Epithelial cell of esophagus (primary cell): ENCODE measurements at regions not wholly inside any gene's neighbourhood (a gene's known extent, or its start where the extent isn't known, plus 50 kb on each side); places are given as distances from the start of the nearest gene placed in this dataset.

Source experiments
- DNase-seq: peaks from one replicate; pipeline ENCODE4 v3.0.0; 2010; ENCODE audit warnings: low read depth
- H3K4me3 ChIP-seq: 2 replicates; pipeline ENCODE4 v1.5.1; 2011; ENCODE audit warnings: mild to moderate bottlenecking, low read length, control low read depth
- TF ChIP-seq, protein P1 (sequence below): IDR thresholded peaks from 2 replicates; pipeline ENCODE4 v1.5.1; 2011; ENCODE audit warnings: low read depth, mild to moderate bottlenecking, low read length, control low read depth, inconsistent platforms; ENCODE audit not compliant: insufficient read depth; ENCODE audit errors: missing control alignments

- H3K4me3 ChIP-seq = no peak overlapping the region
- DNase-seq = peak; percentile 66
- TF ChIP-seq, protein P1, sequence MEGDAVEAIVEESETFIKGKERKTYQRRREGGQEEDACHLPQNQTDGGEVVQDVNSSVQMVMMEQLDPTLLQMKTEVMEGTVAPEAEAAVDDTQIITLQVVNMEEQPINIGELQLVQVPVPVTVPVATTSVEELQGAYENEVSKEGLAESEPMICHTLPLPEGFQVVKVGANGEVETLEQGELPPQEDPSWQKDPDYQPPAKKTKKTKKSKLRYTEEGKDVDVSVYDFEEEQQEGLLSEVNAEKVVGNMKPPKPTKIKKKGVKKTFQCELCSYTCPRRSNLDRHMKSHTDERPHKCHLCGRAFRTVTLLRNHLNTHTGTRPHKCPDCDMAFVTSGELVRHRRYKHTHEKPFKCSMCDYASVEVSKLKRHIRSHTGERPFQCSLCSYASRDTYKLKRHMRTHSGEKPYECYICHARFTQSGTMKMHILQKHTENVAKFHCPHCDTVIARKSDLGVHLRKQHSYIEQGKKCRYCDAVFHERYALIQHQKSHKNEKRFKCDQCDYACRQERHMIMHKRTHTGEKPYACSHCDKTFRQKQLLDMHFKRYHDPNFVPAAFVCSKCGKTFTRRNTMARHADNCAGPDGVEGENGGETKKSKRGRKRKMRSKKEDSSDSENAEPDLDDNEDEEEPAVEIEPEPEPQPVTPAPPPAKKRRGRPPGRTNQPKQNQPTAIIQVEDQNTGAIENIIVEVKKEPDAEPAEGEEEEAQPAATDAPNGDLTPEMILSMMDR = no peak
Measured at GRCh38 chr18:41660654-41661053, 294.4 kb upstream of the PIK3C3 start.

DNA sequence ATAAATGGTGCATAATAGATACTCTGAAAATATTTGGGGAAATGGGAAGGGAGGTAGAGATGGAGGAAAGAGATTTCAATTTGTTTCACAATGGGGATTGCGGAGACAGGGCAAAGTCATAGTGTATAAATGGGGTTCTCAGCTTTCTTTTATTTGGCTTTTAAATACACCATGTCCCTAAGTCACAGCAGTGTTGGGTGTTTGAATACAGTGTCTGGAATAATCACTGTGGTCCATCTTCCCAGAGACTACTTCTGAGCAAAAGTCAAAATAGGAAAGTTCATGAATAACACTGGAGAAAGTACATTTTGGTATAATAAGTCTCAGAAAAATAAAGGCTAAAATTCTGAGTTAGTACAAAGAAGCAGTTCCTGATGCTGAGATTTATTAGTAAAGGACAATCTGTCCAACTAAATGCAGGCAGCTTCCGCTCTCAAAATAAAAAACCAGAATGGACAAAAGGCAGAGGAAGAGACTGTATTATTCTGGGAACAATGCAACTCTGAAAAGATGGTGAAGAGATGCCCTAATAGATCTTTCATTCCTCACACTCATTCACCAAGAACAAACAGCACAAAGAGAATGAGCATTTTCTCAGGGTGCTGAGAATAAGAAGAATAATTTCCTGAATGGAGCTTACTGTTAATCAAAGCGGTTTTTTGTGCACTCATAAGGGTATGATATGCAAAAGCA lies 295.4 kb upstream of the PIK3C3 start:
- no peak for DNase-seq
- H3K4me3 ChIP-seq = no peak overlapping the region
- TF ChIP-seq, protein P1 = no peak

- H3K4me3 ChIP-seq = no peak overlapping the region
- TF ChIP-seq, protein P1 = no peak
- no peak for DNase-seq
Measured at GRCh38 chr18:41657189-41657588, 297.8 kb upstream of the PIK3C3 start.

DNA sequence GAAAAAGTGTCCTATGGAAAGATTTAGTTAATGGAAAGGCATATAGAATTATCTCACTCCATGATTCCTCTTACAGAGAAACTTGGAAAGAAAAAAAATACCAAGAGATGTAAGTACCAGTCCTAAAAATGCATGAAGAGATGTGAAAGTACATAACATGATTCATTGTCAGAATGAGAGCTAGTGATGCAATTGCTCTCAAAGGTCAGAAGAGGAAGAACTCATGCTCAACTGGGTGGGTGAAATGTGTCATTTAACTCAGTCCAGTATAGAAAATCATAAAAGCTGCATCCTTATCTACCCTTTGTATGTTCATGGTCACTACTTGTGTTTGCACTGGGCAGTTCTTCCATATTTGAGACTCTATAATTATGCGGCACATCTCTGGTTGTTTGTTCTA lies 300.0 kb upstream of the PIK3C3 start:
- peak; percentile 48 for DNase-seq
- H3K4me3 ChIP-seq = no peak overlapping the region

DNA sequence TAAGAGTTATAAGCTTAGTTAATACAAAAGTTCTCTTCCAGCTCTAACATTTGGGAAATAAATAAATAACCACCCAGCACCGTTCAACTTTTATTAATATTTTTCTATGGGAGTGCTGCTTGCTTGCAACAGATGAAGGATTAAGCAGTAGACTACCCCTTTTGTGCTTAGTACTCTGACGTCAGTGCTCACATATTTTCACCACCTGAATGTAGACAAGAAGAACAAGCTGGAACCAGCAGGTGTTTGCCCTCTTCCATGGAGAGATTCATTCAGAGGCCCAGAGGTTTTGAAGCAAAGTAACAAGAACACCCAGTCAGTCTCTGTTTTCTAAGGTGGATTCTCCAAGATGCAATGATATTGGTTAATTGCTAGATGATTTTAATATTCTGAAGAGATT lies 307.1 kb upstream of the PIK3C3 start:
- DNase-seq = peak; percentile 54
- H3K4me3 ChIP-seq = no peak overlapping the region
- TF ChIP-seq, protein P1 = no peak

More for the DNA sequence above, 300.0 kb upstream of the PIK3C3 start:
- TF ChIP-seq, protein P1 = no peak

DNA sequence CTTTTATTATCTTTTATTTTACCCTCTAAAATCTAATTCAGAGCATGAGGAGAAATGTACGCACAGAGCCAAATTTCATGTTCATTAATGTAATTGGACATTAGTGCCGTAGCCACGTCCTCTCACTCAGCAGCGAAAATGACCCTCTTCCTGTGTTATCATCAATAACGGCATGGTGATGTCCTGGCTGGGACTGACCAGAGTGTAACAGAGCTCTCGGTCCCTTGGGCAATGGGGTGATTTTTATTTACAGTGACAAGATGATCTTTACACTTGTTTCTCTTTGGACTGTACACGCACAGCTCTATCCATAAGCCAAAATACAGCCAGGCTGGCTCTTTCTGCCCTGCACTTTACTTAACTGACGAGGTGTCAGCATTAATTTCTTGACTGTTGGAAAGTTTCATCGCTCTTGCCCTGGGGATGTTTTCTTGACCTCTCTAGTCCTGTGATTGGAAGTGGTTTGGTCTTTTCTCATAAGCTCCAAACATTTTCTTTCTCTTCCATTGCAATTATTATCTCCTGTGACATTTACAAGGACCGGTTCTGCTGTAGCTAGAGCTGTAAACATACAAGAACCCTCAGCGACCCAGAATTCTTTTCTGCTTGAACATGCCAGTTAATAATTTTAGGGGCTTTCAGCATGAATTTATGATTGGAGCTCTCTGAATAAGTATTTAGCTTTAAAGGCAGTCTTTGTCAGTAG lies 308.0 kb upstream of the PIK3C3 start:
- TF ChIP-seq, protein P1 = no peak
- DNase-seq = no peak
- H3K4me3 ChIP-seq = no peak overlapping the region
